DMS 273 (cell line): ENCODE measurements at regions not wholly inside any gene's neighbourhood (a gene's known extent, or its start where the extent isn't known, plus 50 kb on each side); places are given as distances from the start of the nearest gene placed in this dataset.
A peak's percentile ranks its signal among the peaks of the same experiment; 100 is the strongest.
"Not testable (repeated sequence)": the region's sequence is repeated elsewhere in the genome, so short reads cannot be mapped to it uniquely, and the experiment has no call there.

Source experiments
- DNase-seq: peaks from one replicate; lab custom pipeline; 2025; ENCODE audit not compliant: unreplicated experiment; lab: John Stamatoyannopoulos, UW

- DNase-seq, result no peak
These were observed 487.3 kb upstream of the SPRED2 start for GRCh38 chr2:65919550-65920188.

GRCh38 chr2:65918760-65919187, 486.4 kb upstream of the SPRED2 start:
- peak; percentile 15 for DNase-seq

DNA sequence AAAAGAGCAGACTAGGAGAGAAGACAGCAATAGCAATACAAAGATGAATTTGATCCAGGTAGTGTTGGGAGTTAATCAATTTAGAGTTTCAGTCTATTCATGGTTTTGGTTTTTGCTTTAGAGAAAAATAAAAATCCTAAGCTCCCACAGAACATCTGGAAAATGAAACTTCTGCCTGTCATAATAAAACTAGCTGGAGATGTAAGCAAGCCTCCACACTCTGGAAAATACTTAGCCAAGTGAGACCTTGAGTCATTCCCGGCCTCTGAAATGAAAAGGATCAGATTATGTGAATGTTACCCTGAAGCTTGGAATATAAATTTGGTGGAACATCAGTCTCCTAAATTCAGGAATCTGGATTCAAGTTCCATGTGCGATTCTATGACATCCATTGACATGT, 485.6 kb upstream of the SPRED2 start:
- no peak for DNase-seq

GRCh38 chr2:65916785-65917295, 484.4 kb upstream of the SPRED2 start:
- no peak for DNase-seq

DNA sequence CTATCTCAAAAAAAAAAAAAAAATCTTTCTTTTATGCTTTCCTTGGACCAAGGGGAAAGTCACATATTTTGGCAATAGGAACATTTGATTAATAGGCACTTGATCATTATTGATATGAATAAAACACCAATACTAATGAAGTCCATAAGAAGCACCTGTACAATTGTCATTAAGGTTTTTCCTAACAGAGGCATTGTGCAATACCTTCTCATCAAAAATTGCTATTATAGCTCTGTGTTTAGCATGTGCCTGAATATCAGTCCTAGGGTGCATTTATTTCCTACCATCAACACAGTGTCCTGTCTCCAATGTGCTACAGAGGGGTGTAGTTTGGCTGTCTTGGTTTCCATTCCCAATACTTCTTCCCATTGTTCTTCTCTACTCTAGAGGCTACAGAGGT, 483.8 kb upstream of the SPRED2 start:
- DNase-seq, result no peak

GRCh38 chr2:65915273-65915672, 482.9 kb upstream of the SPRED2 start:
- DNase-seq, result no peak

DNA sequence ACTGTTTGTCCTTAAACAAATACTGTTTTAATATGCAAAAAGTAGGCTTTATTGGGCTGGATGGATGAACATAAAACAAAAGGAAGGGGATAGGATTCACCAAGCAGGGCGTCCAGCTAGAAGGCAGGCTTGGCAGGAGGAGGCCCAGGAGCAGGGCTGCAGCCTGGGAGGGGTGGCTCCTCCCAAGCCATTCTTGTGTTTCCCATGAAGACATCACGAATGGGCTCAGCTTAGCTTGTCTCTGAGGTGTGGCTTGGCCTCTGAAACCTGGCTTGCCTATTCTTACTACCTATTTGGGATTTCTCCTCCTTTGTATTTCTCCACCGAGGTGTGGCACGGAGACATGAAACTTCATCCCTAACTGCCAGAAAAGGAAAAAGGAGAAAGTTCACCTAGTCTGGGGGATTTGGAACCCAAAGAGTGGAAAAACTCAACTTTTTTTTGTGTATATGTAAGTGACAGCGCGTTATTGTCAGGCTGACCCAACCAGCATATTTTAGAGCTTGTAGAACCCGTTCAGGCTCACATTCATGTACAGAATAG, 481.9 kb upstream of the SPRED2 start:
- DNase-seq, result no peak

DNA sequence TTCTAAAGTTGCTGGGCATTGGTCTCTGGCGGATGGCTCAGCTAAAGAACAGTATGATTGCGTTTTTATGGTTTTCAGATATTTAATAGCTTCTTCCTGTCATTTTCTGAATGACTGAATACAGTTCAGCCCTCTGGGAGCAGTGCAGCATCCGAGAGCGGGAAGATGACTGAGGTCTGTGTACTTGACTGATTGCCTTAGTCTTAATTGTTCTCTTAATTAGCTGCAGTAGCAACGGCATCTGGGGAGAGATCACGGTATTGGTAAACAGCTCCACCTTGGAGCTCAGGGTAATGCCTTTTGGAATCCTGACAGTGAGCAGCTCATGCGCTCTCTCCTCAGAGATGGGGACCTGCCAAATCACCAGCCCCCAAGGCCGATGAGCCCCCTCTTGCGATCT, 481.4 kb upstream of the SPRED2 start:
- DNase-seq, result no peak

- DNase-seq, result no peak
These were observed 469.4 kb upstream of the SPRED2 start for GRCh38 chr2:65901756-65902155.

DNA sequence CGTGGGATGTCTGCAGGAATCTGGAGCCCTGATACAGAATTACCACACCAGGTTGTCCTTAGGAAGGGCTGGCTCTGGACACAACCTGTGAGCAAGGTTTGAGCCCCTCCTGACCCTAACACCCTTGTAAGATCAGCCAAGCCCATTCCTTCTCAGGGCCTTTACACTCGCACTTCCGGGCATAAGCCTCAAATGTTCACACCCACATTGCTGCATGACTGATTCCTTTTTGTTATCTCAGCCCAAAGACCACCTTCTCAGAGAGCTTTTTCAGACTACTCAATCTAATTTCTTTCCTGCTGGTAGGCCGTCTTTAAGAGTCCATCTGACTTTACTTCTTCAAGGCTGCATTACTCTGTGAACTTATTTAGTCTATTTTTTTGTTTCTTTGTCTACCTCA, 464.0 kb upstream of the SPRED2 start:
- DNase-seq, result no peak

- DNase-seq, result not testable (repeated sequence)
These were observed 457.7 kb upstream of the SPRED2 start for GRCh38 chr2:65890131-65890530.

DNA sequence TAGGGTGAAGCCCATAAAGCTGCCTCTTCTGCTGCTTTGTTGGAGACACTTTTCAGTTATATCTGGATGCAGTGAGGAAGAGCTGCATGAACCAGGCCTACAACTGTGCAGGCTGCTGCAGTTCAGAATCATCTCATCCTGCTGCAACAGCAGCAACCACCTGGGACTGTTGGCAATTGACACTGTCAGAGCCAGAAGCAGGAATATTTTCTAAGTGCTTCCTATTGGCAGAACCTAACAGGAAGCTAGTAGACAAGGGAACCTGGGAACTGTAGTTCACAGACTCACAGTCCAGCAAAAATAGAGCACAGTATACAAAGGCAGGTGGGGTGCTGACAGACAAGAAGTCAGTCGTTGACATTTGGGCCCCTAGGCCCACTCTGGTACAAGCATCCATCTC, 452.9 kb upstream of the SPRED2 start:
- DNase-seq, result no peak

DNA sequence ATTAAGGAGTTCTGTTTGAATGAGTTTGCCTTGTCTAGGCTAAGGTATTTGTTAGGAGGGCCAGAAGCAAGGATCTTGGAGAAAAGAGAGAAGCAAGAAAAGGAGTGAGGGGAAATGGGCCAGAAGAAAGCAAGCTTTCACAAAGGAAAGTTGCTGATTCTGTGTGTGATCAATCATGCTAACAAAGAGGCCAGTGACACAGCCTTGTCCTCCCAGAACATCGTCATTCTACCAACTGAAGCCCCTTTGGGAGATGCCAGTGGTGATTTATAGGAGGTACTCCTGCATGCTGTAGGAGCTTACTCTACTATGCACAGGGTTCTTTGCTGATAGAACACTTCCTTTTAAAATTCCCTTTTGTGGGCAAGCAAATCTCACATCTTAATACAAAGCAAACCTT, 449.2 kb upstream of the SPRED2 start:
- no peak for DNase-seq

DNA sequence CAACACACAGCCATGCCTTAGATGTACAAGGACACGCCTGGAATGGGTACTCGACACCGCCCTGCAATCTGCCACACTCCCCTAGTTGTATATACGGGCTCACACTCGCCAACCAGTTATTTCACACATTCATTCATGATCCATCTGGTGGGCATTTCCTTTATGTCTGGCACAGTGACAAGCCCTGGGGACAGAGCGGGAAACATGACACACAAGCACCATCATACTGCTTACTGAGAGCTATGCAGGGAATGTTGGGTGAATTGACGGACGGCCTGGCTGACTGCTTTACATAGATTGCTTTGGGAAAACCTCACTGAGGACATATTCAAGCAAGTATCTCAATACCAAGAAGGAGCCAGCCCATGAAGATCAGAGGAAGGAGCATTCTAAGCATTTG, 448.0 kb upstream of the SPRED2 start:
- DNase-seq, result peak; percentile 2

- DNase-seq, result no peak
These were observed 445.6 kb upstream of the SPRED2 start for GRCh38 chr2:65878011-65878340.

- DNase-seq, result no peak
These were observed 445.1 kb upstream of the SPRED2 start for GRCh38 chr2:65877331-65878010.

DNA sequence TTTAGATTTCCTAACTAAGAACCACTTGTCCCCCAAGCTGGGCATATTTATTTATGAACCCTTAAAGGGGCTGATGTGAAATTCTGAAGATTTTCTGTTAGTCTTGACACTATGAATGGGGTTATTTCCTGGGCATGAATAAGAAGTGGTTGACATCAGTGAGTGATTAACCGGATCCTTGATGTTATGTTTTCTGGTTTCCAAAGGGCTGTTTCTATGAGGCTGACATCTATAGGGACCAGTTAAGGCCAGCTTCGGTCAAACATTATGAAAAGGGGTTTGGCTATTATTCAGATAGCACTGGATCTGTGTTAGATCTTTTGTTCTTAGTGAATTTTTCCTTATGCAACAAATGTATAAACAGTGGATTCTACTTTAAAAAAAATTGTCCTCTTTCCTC, 443.7 kb upstream of the SPRED2 start:
- no peak for DNase-seq

GRCh38 chr2:65870826-65871225, 438.4 kb upstream of the SPRED2 start:
- no peak for DNase-seq

DNA sequence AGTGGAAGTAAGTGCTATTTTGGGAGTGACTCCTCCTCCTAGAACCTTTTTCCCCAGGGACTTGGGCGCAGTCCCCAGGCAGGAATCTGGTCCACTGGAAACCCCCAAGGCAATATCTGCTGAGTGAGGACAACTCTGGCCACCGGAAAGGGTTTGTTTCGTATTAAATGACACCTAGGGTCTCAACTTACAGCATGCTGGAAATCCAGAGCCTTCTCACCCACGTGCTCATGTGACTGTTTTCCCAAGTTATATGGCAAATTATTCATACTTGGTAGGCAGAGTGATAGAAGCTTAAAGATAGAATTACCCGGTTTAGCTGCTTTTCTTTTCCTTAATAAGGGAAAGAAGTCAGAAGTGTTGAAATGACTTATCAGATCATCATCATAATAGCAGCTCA, 436.9 kb upstream of the SPRED2 start:
- no peak for DNase-seq

DNA sequence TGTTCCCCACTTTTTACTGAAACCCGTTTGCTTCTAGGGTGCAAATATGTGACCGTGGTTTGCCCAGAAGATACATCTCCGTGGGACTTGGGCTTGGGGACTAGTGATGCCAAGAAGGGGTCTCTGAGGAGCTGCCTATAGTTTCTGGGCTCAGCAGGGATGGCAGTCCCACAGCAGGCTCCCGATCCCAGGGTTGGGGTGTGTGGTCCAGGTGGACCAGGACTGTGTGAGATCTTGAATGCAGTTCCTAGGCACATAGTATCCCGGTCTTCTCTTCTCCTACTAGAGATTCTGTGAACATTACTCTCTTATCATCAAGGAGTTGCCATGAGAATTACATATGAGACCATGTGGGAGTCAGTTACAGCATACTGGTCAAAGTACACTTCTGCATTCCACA, 435.8 kb upstream of the SPRED2 start:
- DNase-seq, result no peak

GRCh38 chr2:65867446-65867845, 435.0 kb upstream of the SPRED2 start:
- DNase-seq, result no peak

- DNase-seq, result no peak
These were observed 433.7 kb upstream of the SPRED2 start for GRCh38 chr2:65866148-65866547.

- no peak for DNase-seq
These were observed 432.2 kb upstream of the SPRED2 start for GRCh38 chr2:65864619-65865018.
